ENCODE measurements at regions not wholly inside any gene's neighbourhood (a gene's known extent, or its start where the extent isn't known, plus 50 kb on each side); places are given as distances from the start of the nearest gene placed in this dataset.
A peak's percentile ranks its signal among the peaks of the same experiment; 100 is the strongest.

GRCh38 chr19:32150605-32151004 is 194.8 kb upstream of the ZNF507 start:
- ATAC-seq, result no peak

DNA sequence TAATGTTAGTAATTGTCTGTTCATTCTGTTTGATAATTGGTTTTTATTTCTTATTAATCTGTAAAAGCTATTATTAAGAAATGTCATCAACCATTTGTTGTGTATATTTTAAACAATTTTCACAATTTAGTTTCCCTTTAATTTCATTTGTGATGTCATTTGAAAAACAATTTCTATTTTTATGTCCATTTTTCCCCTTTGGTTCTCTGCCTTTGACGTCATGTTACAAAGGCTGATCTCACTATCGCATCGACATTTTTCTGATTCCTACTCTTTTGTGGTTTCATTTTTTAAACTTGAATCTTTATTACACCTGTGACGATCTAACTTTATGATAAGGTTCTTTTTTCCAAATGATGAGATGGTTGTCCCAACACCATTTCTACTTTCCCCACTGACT is 191.0 kb upstream of the ZNF507 start:
- ChIA-PET POLR2A (no interaction called here), CTCF (ENCODE audit: low intra/inter-chr PET ratio, low total read pairs) (no interaction called here)
- Histone ChIP-seq H3K9me3 (ENCODE audit: low read length) (peaks cover 1% of the 10 kb centered on the region), H2AFZ (ENCODE audit: low read length) (no peak overlapping the region), H4K20me1 (ENCODE audit: insufficient read depth, low read length) (no peaks in the 10 kb centered on the region), H3K36me3 (replicated peaks in 1 of 2; ENCODE audit: control insufficient read depth in 1 of 2, insufficient read depth in 2 of 2, low read length in 2 of 2) (no peaks in the 10 kb centered on the region), H3K4me1 (ENCODE audit: insufficient read depth, low read length) (no peaks in the 10 kb centered on the region), H3K4me2 (ENCODE audit: low read depth, low read length) (no peak overlapping the region), H3K27me3 (ENCODE audit: control insufficient read depth in 1 of 2, insufficient read depth in 2 of 2, low read length in 2 of 2) (no peaks in the 10 kb centered on the region), H3K79me2 (ENCODE audit: insufficient read depth, low read length) (no peaks in the 10 kb centered on the region), H3K4me3 (replicated peaks in 1 of 3; ENCODE audit: insufficient read depth in 1 of 3, low read depth in 2 of 3, low read length in 3 of 3) (no peak overlapping the region), H3K27ac (ENCODE audit: extremely low read length, insufficient read depth, low read length) (no peak overlapping the region), H3K9ac (ENCODE audit: insufficient read depth, low read depth, low read length) (no peak overlapping the region)
- FAIRE-seq (no peak), DNase-seq (ENCODE audit: low spot score) (no peak), ATAC-seq (no peak)
- 6% methylated on average over 4 of the region's 4 CpGs for WGBS (ENCODE audit: low lambda C conversion rate)
- TF ChIP-seq NBN (conservative IDR thresholded peaks at IDR 0.05) (no peak), SRF (IDR thresholded peaks at IDR 0.05; ENCODE audit: low read depth, low read length) (no peak), CREB1 (IDR thresholded peaks at IDR 0.05) (peak; percentile 72), CREB1 (CRISPR knock-in tag; IDR thresholded peaks at IDR 0.05) (no peak)
- intact Hi-C loops (cut with micrococcal nuclease; ENCODE audit: unreplicated experiment) (no loop called here), in situ Hi-C loops (cut with HindIII; ENCODE audit: extremely low pct_ligation_motif_present, low pct_unique_long_range_greater_than_20kb) (no loop called here)
- BruUV-seq (replicated peaks), result no TSS peak

More at GRCh38 chr19:32150605-32151004, 194.8 kb upstream of the ZNF507 start:
- Histone ChIP-seq H3K9ac (ENCODE audit: insufficient read depth, low read depth, low read length) (no peak overlapping the region), H3K4me2 (ENCODE audit: low read depth, low read length) (no peak overlapping the region), H3K79me2 (ENCODE audit: insufficient read depth, low read length) (no peaks in the 10 kb centered on the region), H3K9me3 (ENCODE audit: low read length) (peaks cover 35% of the 10 kb centered on the region), H3K36me3 (replicated peaks in 1 of 2; ENCODE audit: control insufficient read depth in 1 of 2, insufficient read depth in 2 of 2, low read length in 2 of 2) (no peaks in the 10 kb centered on the region), H3K4me1 (ENCODE audit: insufficient read depth, low read length) (no peaks in the 10 kb centered on the region), H3K4me3 (replicated peaks in 1 of 3; ENCODE audit: insufficient read depth in 1 of 3, low read depth in 2 of 3, low read length in 3 of 3) (no peak overlapping the region), H2AFZ (ENCODE audit: low read length) (no peak overlapping the region), H3K27ac (ENCODE audit: extremely low read length, insufficient read depth, low read length) (no peak overlapping the region), H3K27me3 (ENCODE audit: control insufficient read depth in 1 of 2, insufficient read depth in 2 of 2, low read length in 2 of 2) (no peaks in the 10 kb centered on the region), H4K20me1 (ENCODE audit: insufficient read depth, low read length) (no peaks in the 10 kb centered on the region)
- TF ChIP-seq MAFF (IDR thresholded peaks at IDR 0.05; ENCODE audit: low read depth, low read length) (peak; percentile 69), NFIC (IDR thresholded peaks at IDR 0.05; ENCODE audit: low read length) (no peak), MYPOP (CRISPR knock-in tag; IDR thresholded peaks at IDR 0.05) (no peak), MAFK (conservative IDR thresholded peaks at IDR 0.05 in 1 of 2, IDR thresholded peaks at IDR 0.05 in 1 of 2; ENCODE audit: low read length in 2 of 2) (peak; percentile 66 to 79), GATAD1 (CRISPR knock-in tag; IDR thresholded peaks at IDR 0.05) (no peak)
- in situ Hi-C loops (cut with HindIII; ENCODE audit: extremely low pct_ligation_motif_present, low pct_unique_long_range_greater_than_20kb), result no loop called here
- ChIA-PET CTCF (ENCODE audit: low intra/inter-chr PET ratio, low total read pairs) (no interaction called here), POLR2A (no interaction called here)
- FAIRE-seq, result no peak
- no TSS peak for BruUV-seq (replicated peaks)
- DNase-seq (ENCODE audit: low spot score), result no peak
- intact Hi-C loops (cut with micrococcal nuclease; ENCODE audit: unreplicated experiment), result no loop called here

All from HepG2 (cell line).